Lung microvascular endothelial cell (primary cell): ENCODE measurements at regions not wholly inside any gene's neighbourhood (a gene's known extent, or its start where the extent isn't known, plus 50 kb on each side); places are given as distances from the start of the nearest gene placed in this dataset.
"Not testable (repeated sequence)": the region's sequence is repeated elsewhere in the genome, so short reads cannot be mapped to it uniquely, and the experiment has no call there.

Source experiments
- DNase-seq, 2 donors: peaks; one replicate each; pipeline versions ENCODE4 v3.0.0 to v3.0.0-alpha.2; 2010; ENCODE audit warnings: low read depth in 2 of 2

DNA sequence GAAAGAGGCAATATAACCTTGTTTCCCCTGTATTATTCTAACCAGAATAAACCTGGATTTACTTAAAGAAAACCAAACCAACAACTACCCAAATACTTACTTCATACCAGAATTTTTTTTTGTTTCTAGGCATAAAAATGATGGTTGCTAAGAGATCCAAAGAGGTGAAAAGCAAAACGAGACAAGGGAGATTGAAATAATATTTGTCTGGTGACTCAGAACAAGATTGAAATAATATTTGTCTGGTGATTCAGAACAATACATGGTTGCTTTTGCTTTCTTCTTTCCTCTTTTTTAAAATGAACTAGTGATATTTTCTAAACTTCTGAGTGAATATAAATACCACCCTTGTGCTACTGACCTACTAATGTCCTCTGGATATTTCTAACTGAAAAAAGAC, 592.9 kb downstream of the KCTD12 start:
- DNase-seq = peak; percentile 1 to 60

DNA sequence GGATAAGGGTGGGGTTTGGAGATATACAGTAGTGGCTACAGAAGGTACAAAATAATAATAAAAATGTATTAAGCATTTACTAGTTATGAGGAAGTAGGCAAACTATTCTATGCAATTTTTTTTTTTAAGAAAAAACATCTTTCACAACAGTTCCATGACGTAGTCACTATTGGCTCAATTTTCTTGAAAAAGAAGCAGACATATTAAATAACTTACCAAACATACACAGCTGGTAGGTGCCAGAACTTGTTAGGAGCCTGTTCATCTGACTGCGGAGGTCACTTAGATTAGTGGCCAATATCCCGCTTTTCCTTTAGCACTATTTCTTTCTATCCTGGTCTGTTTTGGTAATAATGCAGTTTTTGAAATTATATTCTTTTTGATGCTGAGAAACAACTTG, 593.5 kb downstream of the KCTD12 start:
- DNase-seq = no peak

DNA sequence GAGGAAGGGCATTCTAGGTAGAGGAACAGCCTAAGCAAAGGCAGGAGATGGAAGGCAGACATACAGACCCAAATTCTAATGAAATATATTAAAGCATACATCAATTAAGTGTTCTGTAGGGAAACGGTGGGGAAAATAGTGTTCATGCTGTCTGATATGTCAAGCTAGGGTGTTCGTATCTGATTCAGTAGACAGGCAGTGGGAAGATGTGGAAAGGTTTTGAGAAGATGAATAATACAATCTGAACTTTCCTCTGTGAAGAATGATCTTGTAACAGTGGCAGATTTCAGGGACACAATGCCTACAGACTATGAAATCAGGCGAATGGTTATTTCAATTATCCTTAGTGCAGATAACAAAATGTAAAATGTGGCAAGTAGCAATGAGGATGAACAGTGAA, 594.2 kb downstream of the KCTD12 start:
- no peak for DNase-seq

DNA sequence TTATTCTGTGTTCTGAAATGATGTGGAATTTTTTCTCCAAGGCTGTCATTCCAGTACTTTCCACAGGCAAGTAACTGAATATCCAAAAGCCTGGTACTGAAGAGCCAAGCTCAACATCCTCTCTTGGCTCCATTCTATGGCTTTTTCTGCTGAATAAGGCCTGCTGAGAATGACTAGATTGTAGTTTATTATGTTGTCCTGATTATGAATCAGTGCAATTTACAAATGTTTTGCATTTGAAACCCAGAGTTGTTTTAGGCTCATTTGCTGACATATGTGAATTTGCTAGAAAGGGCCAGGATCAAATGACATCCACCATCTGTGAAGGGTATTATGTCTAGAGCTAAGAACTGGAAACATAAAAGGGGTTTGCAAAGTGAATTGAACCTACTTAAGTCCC, 596.6 kb downstream of the KCTD12 start:
- DNase-seq = peak in 1 of 2 donors; percentile 7

DNA sequence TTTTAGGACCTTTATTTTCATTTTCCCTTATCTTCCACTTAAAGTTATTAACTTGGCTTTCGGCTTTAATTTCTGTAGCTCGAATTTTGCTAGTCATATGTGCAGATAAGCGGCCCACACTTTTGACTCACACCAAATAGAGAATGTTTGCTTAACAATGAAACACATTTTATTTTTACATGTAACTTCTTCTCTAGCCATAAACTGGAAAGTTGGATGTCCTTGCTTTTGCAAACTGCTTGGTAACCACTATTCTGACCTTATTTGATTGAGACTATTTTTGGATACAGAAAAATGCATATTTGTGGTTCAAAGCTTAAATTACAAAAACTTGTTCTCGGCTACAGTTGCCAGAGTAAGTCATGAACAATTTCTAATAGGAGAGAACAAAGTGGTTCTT, 600.0 kb downstream of the KCTD12 start:
- DNase-seq = no peak

DNA sequence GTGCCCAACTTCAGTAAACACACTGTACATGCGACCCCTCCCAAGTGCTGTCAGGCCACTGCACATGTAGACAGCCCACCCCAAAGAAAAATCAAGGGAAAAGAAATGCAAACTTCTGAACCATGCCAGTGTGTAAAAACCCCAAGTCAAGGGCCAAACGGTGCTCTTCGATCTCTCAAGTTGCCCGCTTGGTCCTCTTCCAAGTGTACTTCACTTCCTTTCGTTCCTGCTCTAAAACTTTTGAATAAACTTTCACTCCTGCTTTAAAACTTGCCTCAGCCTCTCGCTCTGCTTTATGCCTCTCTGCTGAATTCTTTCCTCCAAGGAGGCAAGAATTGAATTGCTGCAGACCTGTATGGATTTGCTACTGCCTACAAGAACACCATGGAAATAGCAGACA, 600.7 kb downstream of the KCTD12 start:
- no peak for DNase-seq

DNA sequence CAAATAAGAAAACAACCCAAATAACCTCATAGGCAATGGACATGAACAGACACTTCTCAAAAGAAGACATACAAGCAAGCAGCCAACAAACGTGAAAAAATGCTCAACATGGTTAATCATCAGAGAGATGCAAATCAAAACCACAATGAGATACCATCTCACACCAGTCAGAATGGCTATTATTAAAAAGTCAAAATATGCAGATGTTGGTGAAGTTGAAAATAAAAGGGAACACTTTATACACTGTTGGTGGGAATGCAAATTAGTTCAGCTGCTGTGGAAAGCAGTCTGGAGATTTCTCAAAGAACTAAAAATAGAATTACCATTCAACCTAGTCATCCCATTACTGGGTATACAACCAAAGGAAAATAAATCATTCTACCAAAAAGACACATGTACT, 606.4 kb downstream of the KCTD12 start:
- DNase-seq = not testable (repeated sequence)

- no peak for DNase-seq
Observed at GRCh38 chr13:76271728-76272232, 614.4 kb downstream of the KCTD12 start.

DNA sequence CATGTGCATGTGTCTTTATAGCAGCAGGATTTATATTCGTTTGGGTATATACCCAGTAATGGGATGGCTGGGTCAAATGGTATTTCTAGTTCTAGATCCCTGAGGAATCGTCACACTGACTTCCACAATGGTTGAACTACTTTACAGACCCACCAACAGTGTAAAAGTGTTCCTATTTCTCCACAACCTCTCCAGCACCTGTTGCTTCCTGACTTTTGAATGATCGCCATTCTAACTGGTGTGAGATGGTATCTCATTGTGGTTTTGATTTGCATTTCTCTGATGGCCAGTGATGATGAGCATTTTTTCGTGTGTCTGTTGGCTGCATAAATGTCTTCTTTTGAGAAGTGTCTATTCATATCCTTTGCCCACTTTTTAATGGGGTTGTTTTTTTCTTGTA, 617.9 kb downstream of the KCTD12 start:
- not testable (repeated sequence) for DNase-seq

DNA sequence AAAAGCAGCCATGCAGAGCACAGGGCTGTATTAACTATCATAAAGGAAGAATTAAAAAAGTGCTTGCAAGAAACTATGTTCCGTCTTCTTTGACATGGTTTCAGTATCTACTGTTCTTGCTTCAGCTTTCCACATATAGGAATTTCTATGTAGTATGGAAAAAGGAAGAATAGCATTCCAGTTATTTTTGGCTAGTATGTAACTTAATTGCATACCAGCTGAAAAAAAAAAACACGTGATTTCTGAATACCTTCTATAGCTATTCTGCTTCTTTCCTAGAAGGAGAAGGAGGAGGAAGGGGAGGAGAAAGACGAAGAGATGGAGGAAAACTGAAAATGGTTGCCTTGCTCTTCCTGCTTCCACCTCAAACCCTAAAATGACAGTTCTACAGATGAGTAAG, 619.0 kb downstream of the KCTD12 start:
- DNase-seq = no peak

DNA sequence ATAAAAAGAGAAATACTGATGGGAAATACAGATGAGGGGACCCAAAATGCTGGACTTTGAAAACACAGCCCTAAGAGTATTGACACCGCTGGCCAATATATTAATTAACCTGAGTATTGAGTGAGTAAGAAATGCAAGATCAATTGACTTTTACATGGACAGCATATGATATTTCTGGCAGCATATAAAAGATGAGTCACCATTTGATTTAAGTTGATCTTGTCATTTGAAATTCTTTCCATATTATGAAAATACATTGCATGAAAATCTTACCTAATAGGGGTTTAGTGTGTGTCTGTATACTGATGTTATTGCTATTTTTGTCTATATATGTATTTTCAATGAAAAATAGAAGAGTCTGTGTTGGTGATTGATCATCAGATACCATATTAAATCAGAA, 619.6 kb downstream of the KCTD12 start:
- peak in 1 of 2 donors; percentile 9 for DNase-seq

DNA sequence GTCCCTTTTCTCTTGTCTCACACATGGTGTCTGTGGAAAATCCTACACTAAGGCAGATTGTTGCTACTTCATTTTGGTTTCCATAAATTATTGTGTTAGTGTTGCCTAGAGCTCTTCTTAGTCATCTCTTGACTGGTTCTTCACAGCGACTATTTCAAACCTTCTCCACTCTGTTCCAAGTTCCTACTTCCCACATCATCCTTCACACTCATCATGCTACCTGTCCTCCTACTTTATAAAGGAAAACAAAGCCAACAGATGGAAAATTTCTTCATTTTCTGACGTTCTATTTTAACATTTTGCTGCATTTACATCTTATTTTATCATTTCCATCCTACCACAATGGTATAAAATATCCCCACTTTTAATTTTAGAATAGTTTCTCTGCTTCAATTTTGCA, 614.1 kb downstream of the LMO7 start:
- no peak for DNase-seq

DNA sequence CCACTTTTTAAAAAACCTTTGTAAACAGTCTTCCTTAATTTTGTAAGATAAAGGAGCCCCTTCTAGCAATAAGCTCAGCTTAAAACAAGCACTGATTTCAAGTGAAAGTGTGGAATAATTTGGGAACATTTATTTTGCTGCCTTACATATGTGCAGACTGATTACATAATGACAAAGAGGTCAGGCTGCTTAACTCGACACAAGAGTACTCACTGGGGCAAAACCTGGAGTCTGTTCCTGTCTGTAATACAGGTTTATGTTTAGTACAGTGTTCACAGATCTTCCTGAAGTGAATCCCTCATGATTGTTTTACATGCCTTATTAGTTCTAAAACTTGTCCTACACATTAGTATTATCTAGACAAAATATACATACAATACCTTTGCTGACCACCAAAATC, 609.8 kb downstream of the LMO7 start:
- DNase-seq = no peak

DNA sequence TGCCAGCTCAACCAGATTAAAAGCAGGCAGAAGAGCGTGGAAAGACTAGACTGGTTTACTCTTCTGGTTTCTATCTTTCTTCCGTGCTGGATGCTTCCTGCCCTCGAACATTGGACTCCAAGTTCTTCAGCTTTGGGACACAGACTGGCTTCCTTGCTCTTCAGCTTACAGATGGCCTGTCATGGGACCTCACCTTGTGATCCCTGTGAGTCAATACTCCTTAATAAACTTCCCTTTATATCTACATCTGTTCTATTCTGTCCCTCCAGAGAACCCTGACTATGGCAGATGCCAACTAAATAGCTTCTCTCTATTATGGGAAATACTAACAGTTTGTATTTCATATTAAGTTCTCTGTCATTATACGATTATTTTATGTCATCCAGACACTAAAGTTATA, 609.1 kb downstream of the LMO7 start:
- no peak for DNase-seq

- DNase-seq = not testable (repeated sequence)
Observed at GRCh38 chr13:76243120-76243519, 607.0 kb downstream of the LMO7 start.

DNA sequence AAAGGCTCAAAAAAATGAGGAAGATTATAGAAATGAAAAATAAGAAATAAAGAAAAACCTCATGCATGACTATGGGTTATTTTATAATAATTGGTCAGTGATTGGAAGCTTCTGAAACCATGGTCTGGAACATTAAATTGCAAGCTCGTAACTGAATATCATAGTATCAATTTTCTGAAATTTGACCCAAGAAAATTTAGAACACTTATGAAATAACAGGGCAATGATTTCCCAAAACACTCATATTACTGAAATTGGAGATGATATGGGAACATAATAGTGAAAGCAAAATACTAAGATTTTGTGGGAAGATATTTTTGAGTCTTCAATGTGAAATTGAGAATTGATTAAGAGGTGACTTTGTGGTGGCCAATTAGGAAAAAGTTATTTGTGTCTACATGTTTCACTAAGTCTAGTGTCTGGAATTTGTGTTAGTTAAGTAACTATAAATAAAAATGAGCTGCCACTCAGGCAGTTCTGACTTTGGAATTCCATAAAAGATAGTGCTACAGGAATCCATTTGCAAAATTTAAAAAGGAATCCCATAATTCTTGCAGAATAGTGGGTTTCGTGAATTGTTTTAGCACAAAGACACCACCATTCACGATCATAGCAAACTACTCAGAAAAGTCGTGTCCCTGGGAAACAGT, 603.0 kb downstream of the LMO7 start:
- no peak for DNase-seq

DNA sequence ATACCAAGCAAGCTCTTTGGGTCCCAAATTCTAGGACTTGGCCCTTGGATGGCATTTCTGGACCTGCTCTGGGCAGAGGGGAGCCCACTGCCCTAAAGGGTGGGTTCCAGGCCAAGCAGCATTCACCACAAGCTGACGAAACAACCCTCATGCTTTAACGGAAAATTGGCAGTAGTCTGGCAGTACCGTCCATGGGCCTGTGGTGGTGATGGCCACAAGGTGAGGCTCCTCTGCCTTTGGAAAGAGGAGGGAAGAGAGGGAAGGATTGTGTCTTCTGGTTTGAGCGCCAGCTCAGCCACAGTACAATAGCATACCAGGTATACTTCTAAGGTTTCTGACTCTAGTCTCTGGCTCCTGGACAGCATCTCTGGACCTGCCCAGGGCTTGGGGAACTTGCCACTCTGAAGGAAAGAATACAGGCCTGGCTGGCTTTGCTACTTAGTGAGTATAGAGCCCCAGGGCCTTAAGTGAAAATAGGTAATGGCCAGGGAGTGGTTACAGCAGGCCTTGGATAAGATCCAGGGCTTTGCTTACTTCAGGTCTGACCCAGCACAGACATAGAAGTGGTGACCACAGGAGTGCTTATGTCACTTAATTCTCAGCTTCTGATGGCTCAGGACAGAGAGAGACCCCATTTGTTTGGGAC, 595.5 kb downstream of the LMO7 start:
- DNase-seq = no peak

- DNase-seq = no peak
Observed at GRCh38 chr13:76229281-76229680, 593.2 kb downstream of the LMO7 start.

GRCh38 chr13:76226941-76227340, 590.8 kb downstream of the LMO7 start:
- DNase-seq = no peak

GRCh38 chr13:76225815-76226489, 589.8 kb downstream of the LMO7 start:
- DNase-seq = no peak

- DNase-seq = no peak
Observed at GRCh38 chr13:76223999-76224398, 587.9 kb downstream of the LMO7 start.

DNA sequence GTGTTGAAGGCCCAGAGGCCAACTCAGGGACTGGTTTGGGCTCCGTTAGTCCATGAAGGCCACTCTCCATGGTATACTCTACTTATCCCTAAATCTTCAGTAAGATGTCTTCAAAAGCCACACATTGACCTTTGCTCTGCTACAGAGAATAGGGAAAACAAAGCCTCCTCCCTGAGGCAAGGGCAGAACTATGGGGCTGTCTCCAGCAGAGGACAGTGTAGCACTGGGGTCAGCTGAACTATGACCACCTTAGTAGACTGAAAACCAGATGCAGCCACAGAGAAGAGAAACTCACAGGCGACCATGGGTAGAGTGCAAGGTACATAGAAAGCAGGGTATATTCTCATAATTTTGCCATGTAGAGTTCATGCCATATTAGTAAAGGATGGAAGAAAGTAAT, 587.4 kb downstream of the LMO7 start:
- DNase-seq = no peak

DNA sequence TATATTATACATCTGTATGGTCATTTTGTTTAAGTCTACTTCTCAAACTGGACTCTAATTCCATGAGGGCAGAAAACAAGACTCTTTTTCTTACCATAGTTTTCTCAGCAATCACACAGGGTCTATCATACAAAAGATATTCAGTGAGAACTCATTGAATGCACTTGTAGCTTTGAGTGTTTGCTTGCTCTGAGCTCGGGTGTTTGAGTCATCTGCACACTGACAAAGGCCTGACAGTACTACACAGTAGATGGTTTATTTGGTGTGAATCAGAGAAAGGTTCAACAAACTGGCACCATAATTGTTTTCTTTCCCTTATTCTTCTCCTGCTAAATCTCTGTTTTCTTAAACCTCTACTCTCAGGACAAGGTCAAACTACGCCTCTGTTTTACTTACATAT, 586.4 kb downstream of the LMO7 start:
- DNase-seq = no peak
